SKM-1 treated with dmso at 0.1 percent for 144 hours (cell line): ENCODE measurements at regions not wholly inside any gene's neighbourhood (a gene's known extent, or its start where the extent isn't known, plus 50 kb on each side); places are given as distances from the start of the nearest gene placed in this dataset.

Source experiments
- DNase-seq: peaks from one replicate; lab custom pipeline; 2025; ENCODE audit not compliant: unreplicated experiment; lab: John Stamatoyannopoulos, UW

GRCh38 chr15:27672537-27672936, 426.6 kb downstream of the OCA2 start:
- DNase-seq: no peak

GRCh38 chr15:27671819-27672437, 427.2 kb downstream of the OCA2 start:
- DNase-seq: no peak

GRCh38 chr15:27670486-27671209, 428.5 kb downstream of the OCA2 start:
- DNase-seq: no peak

- no peak for DNase-seq
These were observed 429.5 kb downstream of the OCA2 start for GRCh38 chr15:27669641-27670040.

GRCh38 chr15:27668471-27669220, 430.5 kb downstream of the OCA2 start:
- DNase-seq: no peak

GRCh38 chr15:27665002-27665401, 434.1 kb downstream of the OCA2 start:
- DNase-seq: no peak

- DNase-seq: no peak
These were observed 436.2 kb downstream of the OCA2 start for GRCh38 chr15:27662892-27663291.

- DNase-seq: no peak
These were observed 438.4 kb downstream of the OCA2 start for GRCh38 chr15:27660676-27661075.

- DNase-seq: no peak
These were observed 442.7 kb downstream of the OCA2 start for GRCh38 chr15:27656296-27656987.

GRCh38 chr15:27655056-27655455, 444.1 kb downstream of the OCA2 start:
- DNase-seq: no peak

GRCh38 chr15:27650244-27650643, 448.9 kb downstream of the OCA2 start:
- DNase-seq: no peak

GRCh38 chr15:27648359-27648758, 450.8 kb downstream of the OCA2 start:
- DNase-seq: no peak

GRCh38 chr15:27646531-27646930, 452.6 kb downstream of the OCA2 start:
- no peak for DNase-seq

- no peak for DNase-seq
These were observed 453.4 kb downstream of the OCA2 start for GRCh38 chr15:27645672-27646071.

- DNase-seq: no peak
These were observed 456.1 kb downstream of the OCA2 start for GRCh38 chr15:27642981-27643380.

GRCh38 chr15:27639595-27639994, 459.5 kb downstream of the OCA2 start:
- no peak for DNase-seq

GRCh38 chr15:27638958-27639357, 460.2 kb downstream of the OCA2 start:
- DNase-seq: no peak

- no peak for DNase-seq
These were observed 463.2 kb downstream of the OCA2 start for GRCh38 chr15:27635916-27636315.

GRCh38 chr15:27628486-27628885, 470.6 kb downstream of the OCA2 start:
- no peak for DNase-seq

- DNase-seq: no peak
These were observed 471.5 kb downstream of the OCA2 start for GRCh38 chr15:27627623-27628022.

- DNase-seq: no peak
These were observed 475.4 kb downstream of the OCA2 start for GRCh38 chr15:27623560-27624305.
